ENCODE measurements at regions not wholly inside any gene's neighbourhood (a gene's known extent, or its start where the extent isn't known, plus 50 kb on each side); places are given as distances from the start of the nearest gene placed in this dataset.

DNA sequence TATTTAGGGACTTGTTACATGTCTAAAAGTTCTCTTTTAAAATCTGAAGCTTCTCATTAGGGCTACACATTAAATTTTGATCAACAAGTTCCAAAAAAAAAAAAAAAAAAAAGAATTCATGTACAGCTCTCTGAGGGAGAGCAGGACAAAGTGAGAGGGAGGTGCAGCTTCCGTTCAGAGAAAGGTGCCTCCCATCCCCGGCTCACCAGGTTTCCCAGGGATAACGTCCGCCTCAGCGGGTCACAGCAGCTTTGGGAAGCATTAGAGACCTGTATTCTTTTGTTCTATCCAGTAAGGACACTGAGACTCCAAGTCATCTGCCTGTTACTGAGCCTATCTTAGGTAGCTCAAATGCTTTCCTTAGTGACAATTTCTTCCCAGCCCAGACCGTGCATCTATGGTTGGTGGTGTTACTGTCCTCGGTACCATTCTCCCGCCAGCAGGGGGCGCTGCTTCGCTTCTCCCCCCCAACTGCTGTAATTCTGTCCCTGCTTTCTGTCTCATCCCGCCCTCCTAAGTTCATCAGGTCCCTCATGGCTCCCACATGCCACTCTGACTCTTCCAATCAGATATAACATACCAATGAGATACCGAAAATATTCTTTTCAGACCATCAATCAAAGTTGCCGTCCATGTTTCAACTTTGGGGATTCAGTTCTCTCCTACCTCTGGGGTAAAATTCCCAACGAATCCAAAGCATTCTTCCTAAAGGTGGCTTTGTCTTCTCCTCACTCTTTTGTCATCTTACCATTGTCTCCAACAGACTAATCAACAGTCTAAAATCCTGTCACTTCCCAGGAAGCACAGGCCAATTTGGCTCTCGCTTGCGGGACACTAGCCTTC is 466.5 kb downstream of the METTL4 start:
- H3K36me3 ChIP-seq (replicated peaks; ENCODE audit: control insufficient read depth, insufficient read depth, low read length), result no peaks in the 10 kb centered on the region
- DNase-seq, result peak; percentile 55
- H3K27me3 ChIP-seq (ENCODE audit: control insufficient read depth, insufficient read depth, low read length), result no peaks in the 10 kb centered on the region
- no peak overlapping the region for H3K4me3 ChIP-seq (ENCODE audit: insufficient read depth, low read depth, low read length)

DNA sequence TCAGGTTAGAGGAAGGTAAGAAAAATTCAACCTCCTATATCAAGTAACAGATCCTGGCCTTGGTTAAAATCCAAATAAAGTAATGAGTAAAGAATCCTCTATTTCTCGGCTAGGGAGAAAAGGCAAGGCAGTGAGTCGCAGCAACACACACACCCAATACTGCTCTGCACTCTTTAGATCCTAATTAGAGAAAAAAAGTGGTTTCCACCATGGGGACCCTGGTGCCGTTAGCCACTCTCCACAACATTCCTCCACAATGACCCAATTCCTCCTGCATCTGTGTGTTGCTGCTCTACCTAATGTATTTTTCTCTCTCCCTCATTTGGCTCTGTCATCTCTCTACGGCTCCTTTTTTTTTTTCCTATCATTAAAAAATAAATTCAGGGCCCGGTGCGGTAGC is 462.7 kb downstream of the METTL4 start:
- no peaks in the 10 kb centered on the region for H3K36me3 ChIP-seq (replicated peaks; ENCODE audit: control insufficient read depth, insufficient read depth, low read length)
- H3K27me3 ChIP-seq (ENCODE audit: control insufficient read depth, insufficient read depth, low read length), result no peaks in the 10 kb centered on the region
- no peak for DNase-seq
- H3K4me3 ChIP-seq (ENCODE audit: insufficient read depth, low read depth, low read length), result no peak overlapping the region

DNA sequence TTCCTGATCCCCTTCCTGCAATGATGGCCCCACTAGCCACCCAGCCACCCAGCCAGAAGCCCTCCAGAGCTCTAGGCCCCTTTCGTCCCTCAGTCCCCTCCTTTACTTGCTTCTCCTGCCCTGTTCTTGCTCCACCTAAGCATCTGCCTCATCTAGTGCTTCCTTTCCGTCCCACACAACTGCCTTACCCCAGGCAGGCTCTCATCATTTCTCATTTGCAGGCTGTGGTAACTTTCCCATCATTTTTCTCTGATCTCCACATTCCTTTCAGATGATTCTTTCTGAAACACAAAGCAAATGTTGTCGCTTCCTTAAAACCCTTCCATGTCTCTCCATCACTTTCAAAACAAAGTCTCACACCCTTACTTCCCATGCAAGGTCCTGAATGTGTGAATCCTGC is 459.8 kb downstream of the METTL4 start:
- H3K27me3 ChIP-seq (ENCODE audit: control insufficient read depth, insufficient read depth, low read length), result no peaks in the 10 kb centered on the region
- DNase-seq, result no peak
- no peak overlapping the region for H3K4me3 ChIP-seq (ENCODE audit: insufficient read depth, low read depth, low read length)
- H3K36me3 ChIP-seq (replicated peaks; ENCODE audit: control insufficient read depth, insufficient read depth, low read length), result no peaks in the 10 kb centered on the region

DNA sequence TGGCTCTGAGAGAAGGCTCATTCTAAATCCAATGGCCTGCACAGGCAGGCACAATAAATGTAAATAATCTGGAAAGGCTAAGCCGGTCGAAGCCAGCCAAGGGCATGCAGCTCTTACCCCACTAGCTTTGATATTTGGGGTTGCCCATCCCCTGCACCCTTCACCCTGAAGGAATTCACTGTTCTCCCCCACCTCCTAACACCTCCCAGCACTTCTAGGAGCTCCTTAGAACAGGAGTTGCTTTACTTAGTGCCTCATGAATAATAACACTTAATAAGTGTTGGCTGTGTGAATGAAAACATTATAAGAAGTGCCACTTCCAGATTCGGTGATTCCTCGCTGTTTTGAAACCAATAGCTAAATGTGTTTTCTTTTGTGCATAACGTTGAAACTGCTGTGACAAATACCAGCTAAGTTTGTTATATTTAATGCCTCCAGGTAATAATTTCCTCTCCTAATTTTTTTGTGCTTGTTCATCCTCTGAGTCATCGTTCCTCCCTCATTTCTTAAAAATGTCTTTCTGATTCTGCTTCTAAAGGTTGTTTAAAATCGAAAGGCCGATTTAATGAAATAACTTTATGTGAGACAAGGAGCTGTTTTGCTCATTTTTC is 458.8 kb downstream of the METTL4 start:
- no peaks in the 10 kb centered on the region for H3K36me3 ChIP-seq (replicated peaks; ENCODE audit: control insufficient read depth, insufficient read depth, low read length)
- no peak for DNase-seq
- H3K4me3 ChIP-seq (ENCODE audit: insufficient read depth, low read depth, low read length), result no peak overlapping the region
- no peaks in the 10 kb centered on the region for H3K27me3 ChIP-seq (ENCODE audit: control insufficient read depth, insufficient read depth, low read length)

DNA sequence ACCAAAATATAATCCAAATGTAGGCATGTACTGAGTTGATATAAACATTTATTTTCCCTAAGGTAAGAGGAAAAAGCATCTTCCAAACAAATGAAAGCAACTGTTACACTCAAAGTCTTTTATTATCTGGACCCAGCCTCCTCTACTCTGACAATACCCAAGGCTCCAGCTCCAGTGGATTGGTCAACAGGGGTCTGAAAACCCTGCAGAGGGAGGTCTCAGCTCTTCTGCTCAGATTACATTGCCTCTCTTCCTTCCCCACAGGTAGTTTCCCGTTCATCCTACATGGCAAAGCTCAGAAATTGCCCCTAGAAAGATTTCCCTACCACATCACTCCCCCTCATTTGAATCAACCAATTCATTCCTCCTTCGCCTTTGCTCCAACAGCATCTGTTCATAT is 457.0 kb downstream of the METTL4 start:
- H3K27me3 ChIP-seq (ENCODE audit: control insufficient read depth, insufficient read depth, low read length), result no peaks in the 10 kb centered on the region
- no peak overlapping the region for H3K4me3 ChIP-seq (ENCODE audit: insufficient read depth, low read depth, low read length)
- H3K36me3 ChIP-seq (replicated peaks; ENCODE audit: control insufficient read depth, insufficient read depth, low read length), result no peaks in the 10 kb centered on the region
- DNase-seq, result peak; percentile 29

DNA sequence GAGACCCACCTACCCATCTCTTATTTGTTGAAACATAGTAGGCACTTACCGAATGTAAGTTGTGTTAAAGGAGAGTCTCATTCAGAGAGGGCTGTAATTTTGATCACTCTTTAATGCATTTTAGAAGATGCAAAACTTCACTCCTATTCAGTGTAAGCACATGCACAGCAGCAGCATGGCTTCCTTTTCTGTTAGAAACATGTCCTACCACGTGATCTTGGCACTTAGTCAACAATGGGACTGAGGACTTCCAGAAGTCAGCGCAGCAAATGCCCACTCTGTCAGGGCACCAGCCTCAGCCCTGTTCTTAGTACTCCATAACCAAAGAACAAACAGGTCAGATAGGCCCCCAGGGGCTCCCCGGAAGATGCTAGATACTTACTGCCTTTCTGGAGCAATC is 456.5 kb downstream of the METTL4 start:
- Histone ChIP-seq H3K4me3 (ENCODE audit: insufficient read depth, low read depth, low read length) (no peak overlapping the region), H3K27me3 (ENCODE audit: control insufficient read depth, insufficient read depth, low read length) (no peaks in the 10 kb centered on the region), H3K36me3 (replicated peaks; ENCODE audit: control insufficient read depth, insufficient read depth, low read length) (no peaks in the 10 kb centered on the region)
- DNase-seq, result no peak

DNA sequence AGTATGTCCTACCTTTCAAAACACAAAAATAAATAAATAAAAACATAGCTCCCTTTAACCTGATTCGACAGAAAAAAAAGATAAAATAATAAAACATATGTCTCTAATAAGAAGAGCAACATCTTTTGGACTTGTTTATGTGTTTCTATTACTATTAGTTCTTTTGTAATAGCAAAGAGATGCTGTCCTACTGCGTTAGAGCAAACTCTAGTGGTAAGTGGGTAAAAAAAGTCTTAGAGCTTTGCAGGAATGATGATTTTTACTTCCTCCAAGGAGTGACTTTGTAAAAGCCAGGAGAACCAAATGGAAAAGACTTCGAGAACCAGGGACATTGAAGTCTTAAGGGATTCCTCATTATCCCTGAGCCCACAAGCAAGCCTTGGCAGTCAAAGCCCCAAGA is 450.1 kb downstream of the METTL4 start:
- DNase-seq, result no peak
- Histone ChIP-seq H3K36me3 (replicated peaks; ENCODE audit: control insufficient read depth, insufficient read depth, low read length) (no peaks in the 10 kb centered on the region), H3K4me3 (ENCODE audit: insufficient read depth, low read depth, low read length) (no peak overlapping the region), H3K27me3 (ENCODE audit: control insufficient read depth, insufficient read depth, low read length) (no peaks in the 10 kb centered on the region; the same call in 1 of the 2 replicates)

DNA sequence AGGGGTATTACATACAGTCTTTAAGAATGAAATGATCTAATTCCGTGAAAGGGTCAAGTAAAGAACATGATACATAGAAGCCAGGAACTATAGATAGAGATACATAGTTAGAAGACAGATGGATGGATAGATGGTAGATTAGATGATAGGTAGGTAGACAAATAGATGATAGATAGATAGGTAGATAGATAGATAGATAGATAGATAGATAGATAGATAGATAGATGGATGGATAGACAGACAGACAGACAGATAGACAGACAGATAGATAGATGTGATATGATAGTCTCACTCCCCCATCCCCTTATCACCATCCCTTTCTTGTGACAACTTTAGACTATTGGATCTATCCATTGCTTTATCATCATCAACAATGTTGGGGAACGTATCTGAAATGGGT is 448.2 kb downstream of the METTL4 start:
- H3K27me3 ChIP-seq (ENCODE audit: control insufficient read depth, insufficient read depth, low read length), result no peaks in the 10 kb centered on the region; the same call in 1 of the 2 replicates
- no peaks in the 10 kb centered on the region for H3K36me3 ChIP-seq (replicated peaks; ENCODE audit: control insufficient read depth, insufficient read depth, low read length)

DNA sequence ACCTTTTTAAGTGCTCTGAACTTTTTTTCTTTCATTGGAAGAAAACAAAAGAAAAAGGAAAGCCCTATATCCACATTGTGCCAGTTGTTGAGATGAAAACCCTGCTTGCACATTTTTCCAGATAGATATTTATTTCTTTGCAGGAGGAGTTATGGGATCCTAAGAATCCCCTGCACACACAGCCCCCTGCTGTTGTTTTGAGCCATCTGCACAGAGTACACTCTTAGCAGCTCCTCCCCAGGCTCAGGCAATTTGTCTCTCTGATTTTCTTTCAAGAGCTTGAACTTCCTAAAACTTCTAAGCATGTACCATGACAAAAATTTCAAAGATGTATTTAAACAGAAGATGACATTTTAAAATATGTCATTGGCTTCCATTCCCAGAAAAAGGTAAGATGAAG is 436.9 kb downstream of the METTL4 start:
- no peaks in the 10 kb centered on the region for H3K27me3 ChIP-seq (ENCODE audit: control insufficient read depth, insufficient read depth, low read length)
- H3K4me3 ChIP-seq (ENCODE audit: insufficient read depth, low read depth, low read length), result no peak overlapping the region
- no peaks in the 10 kb centered on the region for H3K36me3 ChIP-seq (replicated peaks; ENCODE audit: control insufficient read depth, insufficient read depth, low read length)
- DNase-seq, result no peak

More for the DNA sequence above, 448.2 kb downstream of the METTL4 start:
- no peak for DNase-seq
- no peak overlapping the region for H3K4me3 ChIP-seq (ENCODE audit: insufficient read depth, low read depth, low read length)

DNA sequence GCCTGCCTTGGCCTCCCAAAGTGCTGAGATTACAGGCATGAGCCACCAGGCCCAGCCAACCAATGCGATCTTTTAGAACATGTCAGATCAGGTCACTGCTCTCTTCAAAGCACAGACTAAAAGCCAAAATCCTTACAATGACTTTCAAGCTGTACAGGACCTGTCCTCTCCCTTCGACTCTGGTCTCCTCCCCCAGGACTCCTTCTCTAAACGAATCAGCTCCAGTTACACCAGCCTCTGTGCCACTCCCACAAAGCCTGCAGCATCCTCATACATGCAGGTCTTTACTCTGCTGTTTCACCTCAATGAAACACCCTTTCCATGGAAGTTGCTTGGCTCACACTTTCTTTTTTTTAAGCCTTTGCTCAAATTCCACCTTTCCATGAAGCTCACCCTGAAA is 436.0 kb downstream of the METTL4 start:
- Histone ChIP-seq H3K4me3 (ENCODE audit: insufficient read depth, low read depth, low read length) (no peak overlapping the region), H3K27me3 (ENCODE audit: control insufficient read depth, insufficient read depth, low read length) (no peaks in the 10 kb centered on the region), H3K36me3 (replicated peaks; ENCODE audit: control insufficient read depth, insufficient read depth, low read length) (no peaks in the 10 kb centered on the region)
- DNase-seq, result no peak

DNA sequence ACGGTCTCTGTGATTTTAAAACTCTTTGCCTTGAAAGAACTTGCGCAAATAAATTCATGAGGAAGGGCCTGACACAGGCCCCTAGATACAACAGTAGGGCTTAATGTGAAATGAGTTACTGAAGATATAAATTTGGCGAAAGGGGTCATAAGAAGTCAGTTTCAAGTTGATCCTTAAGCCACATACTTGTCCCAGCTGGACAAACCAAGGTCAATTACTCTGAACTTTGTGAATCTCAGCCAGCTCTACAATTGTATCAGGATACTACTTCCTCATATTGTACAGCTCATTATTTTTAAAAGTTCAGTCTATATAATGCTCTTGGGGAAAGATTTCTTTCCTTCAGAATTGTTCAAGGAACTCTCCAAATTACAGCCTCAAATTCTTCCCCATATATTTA is 432.8 kb downstream of the METTL4 start:
- H3K27me3 ChIP-seq (ENCODE audit: control insufficient read depth, insufficient read depth, low read length), result no peaks in the 10 kb centered on the region
- no peak overlapping the region for H3K4me3 ChIP-seq (ENCODE audit: insufficient read depth, low read depth, low read length)
- no peaks in the 10 kb centered on the region for H3K36me3 ChIP-seq (replicated peaks; ENCODE audit: control insufficient read depth, insufficient read depth, low read length)
- DNase-seq, result no peak

DNA sequence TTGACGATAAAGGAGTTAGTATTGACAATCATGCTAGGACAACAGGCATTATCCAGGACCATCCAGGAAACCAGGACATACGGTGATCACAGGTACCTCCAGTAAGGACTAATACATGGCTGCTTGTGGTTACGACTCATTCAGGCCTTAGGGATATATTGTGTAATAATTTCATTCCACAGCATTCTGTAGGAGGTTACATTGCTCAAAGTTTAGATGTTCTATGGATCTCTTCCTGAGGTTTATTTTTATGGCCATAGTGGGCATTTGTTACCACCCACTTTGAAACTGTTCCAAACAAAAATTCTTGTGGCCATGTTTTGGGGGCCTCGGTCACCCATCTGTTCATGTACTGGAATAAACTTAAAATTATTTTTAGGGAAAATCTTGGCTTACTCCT is 431.6 kb downstream of the METTL4 start:
- H3K36me3 ChIP-seq (replicated peaks; ENCODE audit: control insufficient read depth, insufficient read depth, low read length), result no peaks in the 10 kb centered on the region
- no peak overlapping the region for H3K4me3 ChIP-seq (ENCODE audit: insufficient read depth, low read depth, low read length)
- no peaks in the 10 kb centered on the region for H3K27me3 ChIP-seq (ENCODE audit: control insufficient read depth, insufficient read depth, low read length)
- DNase-seq, result no peak

DNA sequence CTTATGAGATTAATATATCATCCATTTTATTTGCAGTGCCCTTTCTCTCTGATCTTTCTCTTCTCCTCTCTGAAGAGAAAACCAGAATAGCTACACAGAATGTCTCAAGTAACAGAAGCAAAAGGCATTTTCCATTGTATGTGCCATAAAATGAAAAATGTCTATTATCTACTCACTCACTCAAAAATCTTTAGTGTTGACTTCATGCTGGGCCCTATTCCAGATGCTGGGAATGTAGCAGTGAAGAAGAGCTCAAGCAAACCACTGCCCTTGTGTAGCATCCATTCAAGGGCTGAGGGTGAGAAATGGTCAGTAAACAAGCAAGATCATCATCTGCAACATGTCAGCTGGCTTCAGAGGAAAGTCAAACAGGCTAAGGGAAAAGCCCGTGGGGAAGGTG is 427.7 kb downstream of the METTL4 start:
- Histone ChIP-seq H3K4me3 (ENCODE audit: insufficient read depth, low read depth, low read length) (no peak overlapping the region), H3K36me3 (replicated peaks; ENCODE audit: control insufficient read depth, insufficient read depth, low read length) (no peaks in the 10 kb centered on the region), H3K27me3 (ENCODE audit: control insufficient read depth, insufficient read depth, low read length) (no peaks in the 10 kb centered on the region)
- no peak for DNase-seq

DNA sequence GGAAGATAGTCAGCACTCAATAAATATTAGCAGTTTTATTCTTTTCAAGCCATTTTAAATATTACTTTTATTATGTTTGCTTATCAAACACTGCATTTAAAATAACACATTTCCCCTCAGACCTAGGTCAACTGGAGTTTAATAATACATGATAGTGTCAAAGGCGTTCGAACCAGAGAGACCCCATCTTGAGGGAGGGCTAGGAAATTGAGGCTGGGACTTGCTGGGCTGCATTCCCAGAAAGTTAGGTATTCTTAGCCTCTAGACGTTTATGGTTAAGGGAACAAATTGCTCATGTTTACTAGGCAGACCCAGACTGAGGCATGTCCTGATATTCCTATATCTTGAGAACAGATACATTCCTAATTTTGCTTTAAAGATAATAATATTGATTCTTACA is 426.5 kb downstream of the METTL4 start:
- H3K4me3 ChIP-seq (ENCODE audit: insufficient read depth, low read depth, low read length), result no peak overlapping the region
- H3K27me3 ChIP-seq (ENCODE audit: control insufficient read depth, insufficient read depth, low read length), result no peaks in the 10 kb centered on the region
- no peaks in the 10 kb centered on the region for H3K36me3 ChIP-seq (replicated peaks; ENCODE audit: control insufficient read depth, insufficient read depth, low read length)
- DNase-seq, result no peak

DNA sequence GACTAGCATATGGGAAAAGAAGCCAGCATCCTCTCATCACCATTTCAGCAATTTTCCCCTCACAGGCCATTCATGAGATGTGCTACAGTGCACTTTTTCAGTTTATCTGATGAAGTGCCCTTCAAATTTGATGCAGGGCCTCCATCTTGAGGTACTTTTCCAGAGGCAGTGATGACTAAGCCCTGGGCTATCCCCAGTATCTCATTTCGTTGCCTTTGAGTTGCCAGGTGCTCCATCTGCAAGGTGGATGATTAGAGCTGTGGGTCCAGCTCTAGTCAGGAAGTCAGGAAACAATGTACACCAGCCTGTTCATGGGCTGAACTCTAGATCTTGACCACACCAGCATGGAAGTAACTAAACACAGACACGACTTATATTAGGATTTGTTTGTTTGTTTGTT is 425.2 kb downstream of the METTL4 start:
- Histone ChIP-seq H3K27me3 (ENCODE audit: control insufficient read depth, insufficient read depth, low read length) (no peaks in the 10 kb centered on the region), H3K36me3 (replicated peaks; ENCODE audit: control insufficient read depth, insufficient read depth, low read length) (no peaks in the 10 kb centered on the region), H3K4me3 (ENCODE audit: insufficient read depth, low read depth, low read length) (no peak overlapping the region)
- DNase-seq, result no peak

Data from H7 (cell line).